Esophagus muscularis mucosa (tissue), 4 donors: ENCODE measurements at regions not wholly inside any gene's neighbourhood (a gene's known extent, or its start where the extent isn't known, plus 50 kb on each side); places are given as distances from the start of the nearest gene placed in this dataset.

ENCODE experiments used
- DNase-seq: peaks from one replicate; pipeline ENCODE4 v3.0.0-alpha.2; 2017; ENCODE audit errors: extremely low spot score
- H3K27ac ChIP-seq, 4 donors: fragments of 200-600 bp; sonication (generic); replicated peaks in 1 of 4; 1 replicate in 3 of 4; 2 replicates in 1 of 4; pipeline ENCODE4 v1.5.1; 2016 to 2019; ENCODE audit warnings: mild to moderate bottlenecking in 1 of 4
- H3K27me3 ChIP-seq, 4 donors: fragments of 200-600 bp; sonication (generic); one replicate each; pipeline versions ENCODE4 v1.5.1 to v1.6.0; 2016 to 2019
- H3K36me3 ChIP-seq, 4 donors: fragments of 200-600 bp; sonication (generic); one replicate each; pipeline ENCODE4 v1.5.1; 2016 to 2019
- H3K4me1 ChIP-seq, 4 donors: fragments of 200-600 bp; sonication (generic); one replicate each; pipeline ENCODE4 v1.5.1; 2016 to 2019
- H3K4me3 ChIP-seq, 4 donors: fragments of 200-600 bp; sonication (generic); 1 replicate in 2 of 4; 2 replicates in 2 of 4; pipeline ENCODE4 v1.5.1; 2016 to 2019; ENCODE audit warnings: mild to moderate bottlenecking in 4 of 4, moderate library complexity in 1 of 4
- H3K9me3 ChIP-seq, 4 donors: fragments of 200-600 bp; sonication (generic); 1 replicate in 3 of 4; 2 replicates in 1 of 4; pipeline ENCODE4 v1.5.1; 2016 to 2019
- CTCF ChIP-seq, 3 experiments: fragments of 200-600 bp in 2 of 3; fragments of 450-650 bp in 1 of 3; sonication (generic) in 2 of 3; IDR thresholded peaks; one replicate each; pipeline ENCODE4 v1.5.1; 2017 to 2019; ENCODE audit warnings: antibody characterized with exemption in 3 of 3, mild to moderate bottlenecking in 2 of 3, moderate library complexity in 1 of 3
- EP300 ChIP-seq: sonication (generic); formaldehyde crosslinking; IDR thresholded peaks from one replicate; pipeline ENCODE4 v1.6.1; 2017; ENCODE audit warnings: antibody characterized with exemption
- POLR2A ChIP-seq: fragments of 450-650 bp; IDR thresholded peaks from one replicate; pipeline ENCODE4 v1.6.1; 2017; ENCODE audit warnings: antibody characterized with exemption, moderate library complexity, mild to moderate bottlenecking, low read depth
- POLR2AphosphoS5 ChIP-seq, 2 donors: sonication (generic); formaldehyde crosslinking; IDR thresholded peaks; one replicate each; pipeline ENCODE4 v1.6.1; 2017; ENCODE audit warnings: antibody characterized with exemption in 2 of 2
- WGBS: methylation state at CpG from one replicate; pipeline ENCODE4 v1.1.5; 2018; 5-methylcytosine and 5-hydroxymethylcytosine counted together
- intact Hi-C: fragments of 100-400 bp; cut with DNase I; formaldehyde crosslinking; loops from one replicate; pipeline ENCODE4 v1.15.1; 2023

GRCh38 chr5:35338157-35338453, 107.8 kb upstream of the PRLR start:
- intact Hi-C loops, result no loop called here
- TF ChIP-seq EP300, result no peak
- no peak for TF ChIP-seq CTCF (IDR thresholded peaks at IDR 0.05)
- TF ChIP-seq POLR2A, result no peak
- no peak for TF ChIP-seq POLR2AphosphoS5 (IDR thresholded peaks at IDR 0.05)

GRCh38 chr5:35337340-35338156, 107.3 kb upstream of the PRLR start:
- H3K4me3 ChIP-seq, result no peak overlapping the region
- H3K4me1 ChIP-seq, result no peaks in the 10 kb centered on the region
- H3K27ac ChIP-seq, result no peak overlapping the region
- H3K36me3 ChIP-seq, result no peaks in the 10 kb centered on the region
- 56% methylated on average over 7 of the region's 7 CpGs for WGBS
- no peaks in the 10 kb centered on the region for H3K9me3 ChIP-seq
- no peaks in the 10 kb centered on the region for H3K27me3 ChIP-seq
- TF ChIP-seq POLR2A, result no peak
- TF ChIP-seq CTCF (IDR thresholded peaks at IDR 0.05), result no peak
- no peak for TF ChIP-seq POLR2AphosphoS5 (IDR thresholded peaks at IDR 0.05)
- no peak for TF ChIP-seq EP300
- intact Hi-C loops, result no loop called here
- no peak for DNase-seq

More at GRCh38 chr5:35338157-35338453, 107.8 kb upstream of the PRLR start:
- Histone ChIP-seq H3K36me3 (no peaks in the 10 kb centered on the region), H3K4me3 (no peak overlapping the region), H3K4me1 (no peaks in the 10 kb centered on the region), H3K27ac (no peak overlapping the region), H3K9me3 (no peaks in the 10 kb centered on the region), H3K27me3 (no peaks in the 10 kb centered on the region)
- DNase-seq, result no peak

GRCh38 chr5:35336230-35336629, 105.9 kb upstream of the PRLR start:
- Histone ChIP-seq H3K27ac (no peak overlapping the region), H3K36me3 (no peaks in the 10 kb centered on the region), H3K4me3 (no peak overlapping the region), H3K9me3 (no peaks in the 10 kb centered on the region), H3K27me3 (no peaks in the 10 kb centered on the region), H3K4me1 (no peaks in the 10 kb centered on the region)
- TF ChIP-seq POLR2A (no peak), CTCF (IDR thresholded peaks at IDR 0.05) (no peak), POLR2AphosphoS5 (IDR thresholded peaks at IDR 0.05) (no peak), EP300 (no peak)
- intact Hi-C loops, result no loop called here
- WGBS, result 87% methylated on average over 4 of the region's 4 CpGs
- no peak for DNase-seq

GRCh38 chr5:35335752-35336151, 105.5 kb upstream of the PRLR start:
- no peak overlapping the region for H3K27ac ChIP-seq
- H3K27me3 ChIP-seq, result no peaks in the 10 kb centered on the region
- WGBS, result 84% methylated on average over 4 of the region's 4 CpGs
- H3K4me1 ChIP-seq, result no peaks in the 10 kb centered on the region
- no peak overlapping the region for H3K4me3 ChIP-seq
- no peaks in the 10 kb centered on the region for H3K9me3 ChIP-seq
- DNase-seq, result no peak
- H3K36me3 ChIP-seq, result no peaks in the 10 kb centered on the region
- intact Hi-C loops, result no loop called here
- TF ChIP-seq CTCF (IDR thresholded peaks at IDR 0.05), result no peak
- TF ChIP-seq POLR2A, result no peak
- TF ChIP-seq POLR2AphosphoS5 (IDR thresholded peaks at IDR 0.05), result no peak

GRCh38 chr5:35333366-35333765, 103.1 kb upstream of the PRLR start:
- Histone ChIP-seq H3K4me1 (no peaks in the 10 kb centered on the region), H3K9me3 (no peaks in the 10 kb centered on the region), H3K27me3 (no peaks in the 10 kb centered on the region), H3K27ac (no peak overlapping the region), H3K4me3 (no peak overlapping the region), H3K36me3 (no peaks in the 10 kb centered on the region)
- intact Hi-C loops, result no loop called here
- no peak for DNase-seq
- 47% methylated on average over 3 of the region's 3 CpGs for WGBS
- TF ChIP-seq EP300 (no peak), POLR2AphosphoS5 (IDR thresholded peaks at IDR 0.05) (no peak), CTCF (IDR thresholded peaks at IDR 0.05) (no peak), POLR2A (no peak)
